AG10803 (cell line): ENCODE measurements at regions not wholly inside any gene's neighbourhood (a gene's known extent, or its start where the extent isn't known, plus 50 kb on each side); places are given as distances from the start of the nearest gene placed in this dataset.
A peak's percentile ranks its signal among the peaks of the same experiment; 100 is the strongest.
"Not testable (repeated sequence)": the region's sequence is repeated elsewhere in the genome, so short reads cannot be mapped to it uniquely, and the experiment has no call there.

Source experiments
- DNase-seq: peaks from one replicate; pipeline ENCODE4 v3.0.0; 2010; ENCODE audit warnings: low read depth
- H3K4me3 ChIP-seq: 2 replicates; pipeline ENCODE4 v1.5.1; 2011; ENCODE audit warnings: mild to moderate bottlenecking, low read length, control low read depth
- CTCF ChIP-seq: conservative IDR thresholded peaks from 2 replicates; pipeline ENCODE4 v1.5.1; 2011; ENCODE audit warnings: mild to moderate bottlenecking, low read length, control low read depth, inconsistent platforms

DNA sequence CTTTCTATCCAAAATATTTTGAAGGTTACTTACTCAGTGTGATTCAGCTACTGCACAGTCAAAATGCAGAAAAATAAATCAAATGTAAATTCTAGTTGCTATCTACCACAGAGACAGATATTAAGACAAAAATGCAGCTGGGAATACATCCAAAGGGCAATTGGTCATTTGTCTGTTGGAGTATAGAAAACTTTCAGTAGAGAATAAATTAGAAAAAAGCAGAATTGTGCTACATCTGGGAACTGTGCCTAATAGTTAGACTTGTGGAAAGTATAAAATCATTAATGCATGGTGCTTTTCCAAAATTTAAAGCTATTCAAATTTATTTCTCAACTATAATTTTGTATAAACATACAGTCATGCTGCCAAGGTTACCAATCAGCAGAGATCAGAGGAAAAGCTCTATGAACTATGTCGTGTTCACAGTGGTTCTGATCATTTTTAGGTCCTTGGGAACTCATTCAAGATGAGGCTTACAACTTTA, 1635.8 kb downstream of the PCDH9 start:
- peak; percentile 75 for DNase-seq
- no peak for TF ChIP-seq CTCF
- H3K4me3 ChIP-seq, result no peak overlapping the region

- no peak for DNase-seq
- H3K4me3 ChIP-seq, result no peak overlapping the region
Measured at GRCh38 chr13:65593298-65593874, 1636.8 kb downstream of the PCDH9 start.

GRCh38 chr13:65592731-65593130, 1637.4 kb downstream of the PCDH9 start:
- no peak for TF ChIP-seq CTCF
- no peak for DNase-seq
- no peak overlapping the region for H3K4me3 ChIP-seq

More at GRCh38 chr13:65593298-65593874, 1636.8 kb downstream of the PCDH9 start:
- TF ChIP-seq CTCF, result no peak

DNA sequence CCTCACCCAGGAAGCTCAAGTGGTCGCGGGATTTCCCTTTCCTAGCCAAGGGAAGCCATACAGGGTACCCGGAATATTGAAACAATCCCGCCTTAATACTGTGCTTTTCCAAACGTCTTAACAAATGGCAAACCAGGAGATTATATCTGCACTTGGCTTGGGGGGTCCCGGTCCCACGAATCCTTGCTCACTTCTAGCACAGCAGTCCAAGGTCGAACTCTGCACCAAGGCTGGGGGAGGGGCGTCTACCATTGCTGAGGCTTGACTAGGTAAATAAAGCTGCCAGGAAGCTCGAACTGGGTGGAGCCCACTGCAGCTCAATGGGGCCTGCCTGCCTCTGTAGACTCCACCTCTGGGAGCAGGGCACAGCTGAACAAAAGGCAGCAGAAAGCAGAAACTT, 1644.8 kb downstream of the PCDH9 start:
- TF ChIP-seq CTCF, result no peak

GRCh38 chr13:65584126-65584525, 1646.0 kb downstream of the PCDH9 start:
- H3K4me3 ChIP-seq, result no peak overlapping the region
- no peak for DNase-seq
- no peak for TF ChIP-seq CTCF

More for the DNA sequence above, 1644.8 kb downstream of the PCDH9 start:
- no peak overlapping the region for H3K4me3 ChIP-seq
- no peak for DNase-seq

DNA sequence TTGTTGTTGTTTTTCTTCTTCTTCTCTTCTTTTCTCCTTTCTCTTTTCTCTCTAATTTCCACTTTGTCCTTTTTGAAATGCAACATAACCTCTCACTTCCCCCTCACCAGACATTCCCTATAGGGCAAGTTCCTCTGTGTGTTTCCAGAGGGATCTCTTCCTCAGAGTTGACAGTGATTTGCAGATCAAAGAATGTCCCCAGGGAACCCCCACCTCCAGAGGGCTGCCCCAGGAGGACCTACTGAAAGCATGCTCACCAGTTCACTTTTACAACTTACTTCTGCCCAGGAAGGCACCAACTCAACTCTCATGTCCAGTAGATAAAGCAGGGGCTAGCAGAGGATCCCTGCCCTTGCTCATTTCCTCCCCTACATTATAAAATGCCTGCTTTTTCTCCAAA, 1648.0 kb downstream of the PCDH9 start:
- H3K4me3 ChIP-seq, result no peak overlapping the region
- DNase-seq, result no peak
- TF ChIP-seq CTCF, result no peak

- DNase-seq, result not testable (repeated sequence)
Measured at GRCh38 chr13:65564561-65564960, 1665.6 kb downstream of the PCDH9 start.

More at GRCh38 chr13:65564561-65564960, 1665.6 kb downstream of the PCDH9 start:
- H3K4me3 ChIP-seq, result not testable (repeated sequence)
